HepG2 (cell line): ENCODE measurements at regions not wholly inside any gene's neighbourhood (a gene's known extent, or its start where the extent isn't known, plus 50 kb on each side); places are given as distances from the start of the nearest gene placed in this dataset.

ENCODE experiments used
- small RNA-seq, 3 experiments: library from RNA; depleted of rRNA; stranded (forward); fragments of <200 nt; gene quantifications; one replicate each; pipeline ENCODE3, GENCODE V24; 2012; ENCODE audit warnings: low read depth in 2 of 3, low replicate concordance in 1 of 3; ENCODE audit not compliant: insufficient read length in 3 of 3, insufficient read depth in 2 of 3

Small RNAs in the stretch of these regions (small RNA-seq; reads per million reads assigned to genes)
- 0 reads per million in 3 experiments for gene RN7SKP19
- 0 reads per million in 3 experiments for gene RNA5SP50
- gene RNU4ATAC8P, result 0 reads per million in 3 experiments
- 0 reads per million in 3 experiments for gene RNU6-1246P
